Stimulated activated CD4-positive, alpha-beta T cell treated with anti-CD3 and anti-CD28 coated beads, Interleukin-15, amount 100 ng/mL, for 1 hour (primary cell): ENCODE measurements at regions not wholly inside any gene's neighbourhood (a gene's known extent, or its start where the extent isn't known, plus 50 kb on each side); places are given as distances from the start of the nearest gene placed in this dataset.

ENCODE experiments used
- DNase-seq, 2 donors: peaks; one replicate each; pipeline ENCODE4 v3.0.0-alpha.2; 2020; ENCODE audit warnings: low read depth in 1 of 2, low spot score in 1 of 2

- no peak for DNase-seq
These were observed 65.4 kb upstream of the VRK2 start for GRCh38 chr2:57981083-57981768.

- DNase-seq, result no peak
These were observed 58.6 kb upstream of the VRK2 start for GRCh38 chr2:57987835-57988573.

GRCh38 chr2:57990118-57990725, 56.4 kb upstream of the VRK2 start:
- DNase-seq, result no peak
